Fibroblast of peridontal ligament (primary cell): ENCODE measurements at regions not wholly inside any gene's neighbourhood (a gene's known extent, or its start where the extent isn't known, plus 50 kb on each side); places are given as distances from the start of the nearest gene placed in this dataset.

ENCODE experiments used
- DNase-seq: peaks from one replicate; pipeline ENCODE4 v3.0.0-alpha.2; 2010; ENCODE audit errors: extremely low read depth

GRCh38 chr9:551986-552929 is 289.2 kb upstream of the DMRT1 start:
- peak; percentile 34 for DNase-seq

DNA sequence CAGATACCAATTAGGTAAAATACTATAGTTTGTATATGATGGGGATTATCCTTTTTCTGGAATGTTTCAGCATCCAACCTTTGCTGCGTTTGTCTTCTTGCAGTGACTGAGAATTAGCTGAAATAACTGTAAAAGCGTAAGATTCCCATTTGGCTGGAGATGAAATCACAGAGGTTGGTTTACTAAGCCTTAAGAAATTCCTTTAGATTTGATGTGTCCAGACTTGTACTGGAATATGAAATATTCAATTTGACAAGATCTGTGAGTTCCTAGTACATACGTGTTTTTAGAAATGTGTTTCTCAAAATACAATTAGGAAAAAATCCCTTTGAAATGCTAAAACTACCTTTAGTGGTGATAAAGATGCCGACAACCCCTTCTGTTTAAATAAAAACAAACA is 286.0 kb upstream of the DMRT1 start:
- DNase-seq = no peak

DNA sequence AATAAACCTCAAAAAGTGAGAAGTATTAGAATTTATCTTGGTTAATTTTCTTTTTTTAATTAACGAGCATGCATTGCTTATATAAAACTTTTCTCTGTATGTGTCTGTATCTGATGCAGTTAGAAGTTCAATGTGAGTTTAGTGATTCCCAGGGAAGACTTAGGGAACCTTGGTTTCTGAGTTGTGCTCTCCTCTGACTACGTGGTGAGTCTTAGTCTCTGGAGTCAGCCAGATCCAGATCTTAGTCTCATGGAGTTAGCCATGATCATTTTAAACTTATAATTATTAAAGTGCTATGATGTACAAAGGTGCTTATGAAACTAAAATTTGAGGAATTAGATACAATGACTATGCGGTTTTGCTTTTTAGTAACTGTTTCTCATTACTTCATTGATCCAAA is 285.3 kb upstream of the DMRT1 start:
- DNase-seq = no peak

- DNase-seq = no peak
Measured at GRCh38 chr9:556675-557074, 284.8 kb upstream of the DMRT1 start.

DNA sequence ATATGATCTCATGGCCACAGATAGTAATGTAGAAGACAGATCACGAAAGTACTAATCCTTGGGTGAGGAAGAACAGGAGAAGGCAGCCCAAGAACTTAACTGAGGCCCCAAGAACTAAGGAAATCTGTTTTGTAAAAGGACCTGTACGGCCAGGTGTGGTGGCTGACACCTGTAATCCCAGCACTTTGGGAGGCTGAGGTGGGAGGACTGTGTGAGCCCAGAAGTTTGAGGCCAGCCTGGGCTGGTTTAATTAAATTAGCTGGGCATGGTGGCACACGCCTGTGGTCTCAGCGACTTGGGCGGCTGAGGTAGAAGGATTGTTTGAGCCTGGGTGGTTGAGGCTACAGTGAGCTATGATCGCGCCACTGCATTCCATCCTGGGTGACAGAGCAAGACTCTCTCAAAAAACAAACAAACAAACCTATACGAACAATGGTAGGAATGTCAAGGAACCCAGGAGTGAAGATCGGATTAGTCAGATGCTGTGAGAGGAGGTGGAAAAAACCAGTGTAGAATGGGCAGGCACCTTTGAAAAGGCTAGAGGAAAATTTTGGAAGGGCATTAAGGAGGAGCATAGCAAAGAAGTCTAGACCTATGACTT is 283.8 kb upstream of the DMRT1 start:
- DNase-seq = no peak

GRCh38 chr9:561427-561826 is 280.1 kb upstream of the DMRT1 start:
- DNase-seq = peak; percentile 40

GRCh38 chr9:563200-563599 is 278.3 kb upstream of the DMRT1 start:
- no peak for DNase-seq

DNA sequence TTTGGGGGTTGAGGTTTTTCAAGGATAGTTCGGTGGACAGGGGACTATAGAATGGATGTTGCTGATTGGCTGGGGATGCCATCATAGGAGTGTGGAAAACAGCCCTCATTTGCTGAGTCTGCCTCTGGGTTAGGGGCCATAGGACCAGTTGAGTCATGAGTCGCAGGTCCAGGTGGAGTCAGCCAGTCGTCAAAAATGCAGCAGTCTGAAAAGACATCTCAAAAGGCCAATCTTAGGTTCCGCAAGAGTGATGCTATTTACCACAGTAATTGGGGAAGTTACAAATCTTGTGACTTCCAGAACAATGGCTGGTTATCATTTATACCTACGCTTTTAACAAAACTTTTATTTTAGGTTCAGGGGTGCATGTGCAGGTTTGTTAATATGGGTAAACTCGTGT is 276.0 kb upstream of the DMRT1 start:
- DNase-seq = no peak

GRCh38 chr9:567128-567746 is 274.3 kb upstream of the DMRT1 start:
- DNase-seq = no peak

DNA sequence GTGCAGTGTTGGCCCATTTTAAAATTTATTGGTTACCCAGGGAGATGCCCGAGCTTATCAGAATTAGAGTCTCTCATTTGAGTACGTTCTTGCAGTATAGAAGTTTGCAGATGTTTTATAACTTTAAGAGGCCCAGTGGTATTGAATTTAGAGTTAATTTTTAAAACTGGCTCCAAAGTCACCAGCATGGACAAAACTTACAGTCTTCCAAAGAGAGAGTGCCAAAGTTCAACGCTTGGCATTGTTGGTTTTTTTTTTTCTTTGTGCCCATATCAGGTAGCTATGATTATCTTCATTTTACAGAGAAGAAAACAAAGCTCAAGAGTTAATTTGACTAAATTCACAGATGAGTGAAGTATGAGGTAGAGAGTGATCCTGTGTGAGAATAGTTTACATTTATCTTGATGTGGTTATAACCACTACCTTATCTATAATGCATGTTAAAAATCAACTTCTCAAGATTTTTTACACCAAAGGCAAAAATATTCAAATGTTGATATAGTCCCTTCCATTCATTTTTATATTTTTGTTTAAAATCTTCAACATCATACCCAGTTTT is 273.7 kb upstream of the DMRT1 start:
- DNase-seq = no peak

DNA sequence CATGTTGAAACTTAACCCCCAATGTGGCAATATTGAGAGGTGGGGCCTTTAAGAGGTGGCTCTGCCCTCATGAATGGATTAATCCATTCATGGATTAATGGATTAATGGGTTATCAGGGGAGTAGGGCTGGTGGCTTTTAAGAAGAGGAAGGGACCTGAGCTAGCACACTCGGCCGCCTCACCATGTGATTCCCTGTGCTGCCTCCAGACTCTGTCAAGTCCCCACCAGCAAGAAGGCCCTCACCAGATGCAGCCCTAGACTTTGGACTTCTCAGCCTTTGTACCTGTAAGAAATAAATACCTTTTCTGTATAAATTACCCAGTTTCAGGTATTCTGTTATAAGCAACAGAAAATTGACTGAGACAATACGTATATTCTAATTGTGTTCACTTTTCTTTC is 272.2 kb upstream of the DMRT1 start:
- no peak for DNase-seq

- DNase-seq = no peak
Measured at GRCh38 chr9:570187-570586, 271.3 kb upstream of the DMRT1 start.

GRCh38 chr9:571066-571465 is 270.4 kb upstream of the DMRT1 start:
- DNase-seq = no peak

DNA sequence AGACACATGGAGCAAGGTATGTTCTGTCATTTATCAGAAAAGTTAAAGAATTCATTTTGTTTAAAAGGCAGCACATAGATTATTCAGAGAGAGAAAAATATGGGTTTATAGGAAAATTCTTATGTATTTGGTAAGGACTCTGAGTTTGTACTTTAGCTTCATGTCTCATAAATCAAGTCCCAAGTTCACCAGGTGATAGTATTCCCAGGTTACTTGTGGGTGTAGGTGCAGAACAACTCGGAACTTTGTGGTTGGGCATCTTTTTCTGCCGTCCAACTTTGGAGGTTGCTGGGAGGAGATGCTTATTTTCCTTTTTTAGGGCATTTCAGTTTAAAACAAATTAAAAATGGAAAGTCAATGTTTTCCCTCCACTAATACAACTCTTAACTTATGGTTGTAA is 269.8 kb upstream of the DMRT1 start:
- no peak for DNase-seq

DNA sequence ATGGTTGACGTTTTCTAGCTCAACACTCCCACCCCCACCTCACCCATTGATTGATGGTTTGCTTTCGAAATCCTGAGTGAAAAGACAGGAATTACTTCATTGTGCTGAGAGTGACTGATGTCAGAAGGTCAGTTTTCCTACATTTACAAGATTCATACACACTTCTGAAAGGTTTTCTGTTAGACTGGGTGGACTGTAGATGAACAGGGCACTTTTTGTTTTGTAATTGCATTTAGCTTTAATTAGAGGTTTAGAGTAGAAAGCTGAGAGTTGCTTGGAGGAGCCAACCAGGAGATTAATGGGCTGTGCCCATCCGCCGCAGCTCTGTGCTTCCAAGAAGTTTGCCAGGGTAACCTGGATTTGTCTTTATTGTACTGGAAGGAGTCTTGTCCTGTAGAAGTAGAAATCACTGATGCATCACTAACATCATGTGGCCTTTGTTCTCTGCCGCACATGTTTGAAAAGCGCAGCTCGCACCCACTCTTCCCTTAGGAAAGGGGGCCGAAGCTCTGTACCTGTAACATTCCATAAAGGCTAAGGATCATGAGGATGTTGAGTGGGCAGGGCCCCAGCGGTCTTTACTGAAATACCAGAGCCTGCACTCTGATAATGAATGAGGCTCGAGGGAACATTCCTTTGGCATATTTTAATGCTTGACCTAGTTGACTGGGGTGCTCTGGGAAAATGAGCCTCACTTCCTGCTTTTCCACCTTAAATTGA is 267.6 kb upstream of the DMRT1 start:
- no peak for DNase-seq

GRCh38 chr9:575139-575538 is 266.4 kb upstream of the DMRT1 start:
- no peak for DNase-seq

GRCh38 chr9:580652-581342 is 260.7 kb upstream of the DMRT1 start:
- no peak for DNase-seq

DNA sequence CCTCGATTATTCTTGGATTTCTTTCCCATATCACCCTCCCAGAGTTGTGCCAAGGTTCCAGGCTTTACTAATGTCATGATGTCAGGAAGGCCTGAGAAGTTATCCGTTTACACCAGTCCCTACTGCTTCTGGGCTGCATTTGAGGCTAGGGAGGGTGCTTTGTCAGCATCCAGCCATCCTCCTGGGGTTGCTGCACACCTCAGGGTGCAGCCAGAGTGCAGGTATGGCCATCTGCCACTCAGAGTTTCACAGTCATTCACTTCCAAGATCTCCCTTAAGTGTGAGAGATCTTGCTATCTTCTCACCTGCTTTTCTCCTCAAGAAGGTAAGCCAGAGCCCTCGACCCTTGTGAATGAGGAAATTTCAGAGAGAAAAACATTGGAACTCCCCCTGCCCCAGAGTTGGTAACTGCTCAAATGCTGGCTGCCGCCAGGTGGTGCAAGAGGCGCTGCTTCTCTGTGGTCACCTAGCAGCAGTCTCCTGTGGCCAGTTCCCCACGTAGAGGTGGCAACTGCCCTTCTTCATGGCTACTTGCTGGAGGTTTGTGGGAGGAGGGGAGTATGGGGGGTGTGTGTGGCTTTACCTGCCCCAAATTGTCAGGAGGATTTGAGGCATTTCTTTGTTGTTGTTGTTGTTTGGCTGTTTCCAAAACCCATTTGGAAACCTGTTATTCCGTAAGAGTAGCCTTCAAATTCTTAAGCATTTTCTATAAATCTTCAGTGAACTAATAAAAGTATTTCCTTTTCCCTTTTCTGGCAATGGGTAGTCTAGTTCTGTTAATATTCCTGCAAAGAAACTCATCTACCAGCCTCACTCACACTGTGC is 259.6 kb upstream of the DMRT1 start:
- no peak for DNase-seq

GRCh38 chr9:582775-583174 is 258.7 kb upstream of the DMRT1 start:
- DNase-seq = no peak

GRCh38 chr9:587527-587926 is 254.0 kb upstream of the DMRT1 start:
- DNase-seq = no peak
